PC-3 (cell line): ENCODE measurements at regions not wholly inside any gene's neighbourhood (a gene's known extent, or its start where the extent isn't known, plus 50 kb on each side); places are given as distances from the start of the nearest gene placed in this dataset.

ENCODE experiments used
- ATAC-seq: fragments of 200-7000 bp; cut with Tn5 transposase; 2 replicates; pipeline ENCODE4 v1.9.1; 2020; ENCODE audit warnings: mild to moderate bottlenecking, moderate library complexity
- BruUV-seq: library from RNA; stranded (reverse); fragments of 400-500 nt; replicated peaks from 2 replicates; lab custom pipeline; 2021; lab: Mats Ljungman, UMichigan
- CTCF ChIA-PET: fragments of 300-600 bp; sonication (Branson Sonifier 250); formaldehyde crosslinking; loops from one replicate; lab custom pipeline; 2022; ENCODE audit warnings: antibody characterized with exemption; lab: Charles Lee
- POLR2A ChIA-PET: fragments of 300-600 bp; sonication (Branson Sonifier 250); formaldehyde crosslinking; loops from one replicate; lab custom pipeline; 2022; ENCODE audit warnings: antibody characterized with exemption; ENCODE audit not compliant: unreplicated experiment; lab: Charles Lee
- DNase-seq: peaks from one replicate; pipeline ENCODE4 v3.0.0-alpha.2; 2015
- H2AFZ ChIP-seq: fragments of 300-600 bp; sonication (generic); 2 replicates; pipeline ENCODE4 v1.6.0; 2016; ENCODE audit warnings: antibody characterized with exemption, low read length
- H3F3A ChIP-seq: fragments of 300-600 bp; sonication (generic); one replicate; pipeline ENCODE4 v1.6.0; 2017; ENCODE audit warnings: antibody characterized with exemption, low read length, control low read depth, mild to moderate bottlenecking; ENCODE audit not compliant: unreplicated experiment
- H3K27ac ChIP-seq: fragments of 300-600 bp; sonication (generic); 2 replicates; pipeline ENCODE4 v1.5.1; 2016; ENCODE audit warnings: mild to moderate bottlenecking, low read length
- H3K27me3 ChIP-seq: fragments of 300-600 bp; sonication (generic); 2 replicates; pipeline ENCODE4 v1.6.1; 2016; ENCODE audit warnings: low read length, mixed read lengths
- H3K36me3 ChIP-seq: fragments of 300-600 bp; sonication (generic); 2 replicates; pipeline ENCODE4 v1.6.1; 2016; ENCODE audit warnings: low read depth, mixed run types, low read length, mixed read lengths
- H3K4me1 ChIP-seq: fragments of 300-600 bp; sonication (generic); 2 replicates; pipeline ENCODE4 v1.5.1; 2016; ENCODE audit warnings: low read length; ENCODE audit not compliant: insufficient read depth
- H3K4me2 ChIP-seq: fragments of 300-600 bp; sonication (generic); 2 replicates; pipeline ENCODE4 v1.6.0; 2016; ENCODE audit warnings: low read length
- H3K4me3 ChIP-seq: fragments of 300-600 bp; sonication (generic); 2 replicates; pipeline ENCODE4 v1.5.1; 2016; ENCODE audit warnings: mild to moderate bottlenecking, low read length, mixed read lengths
- H3K79me2 ChIP-seq: fragments of 300-600 bp; sonication (generic); 2 replicates; pipeline ENCODE4 v1.6.1; 2017; ENCODE audit warnings: low read length, mixed read lengths
- H3K9ac ChIP-seq: fragments of 300-600 bp; sonication (generic); 2 replicates; pipeline ENCODE4 v1.6.0; 2016; ENCODE audit warnings: mild to moderate bottlenecking, low read length
- H3K9me2 ChIP-seq: fragments of 300-600 bp; sonication (generic); replicated peaks from 2 replicates; pipeline ENCODE4 v1.6.1; 2016; ENCODE audit warnings: mixed run types, low read length, mixed read lengths
- H3K9me3 ChIP-seq: fragments of 300-600 bp; sonication (generic); 2 replicates; pipeline ENCODE4 v1.6.1; 2016; ENCODE audit warnings: low read length, mixed read lengths
- H4K20me1 ChIP-seq: fragments of 300-600 bp; sonication (generic); 2 replicates; pipeline ENCODE4 v1.6.1; 2016; ENCODE audit warnings: low read length, mixed read lengths
- CTCF ChIP-seq: fragments of 300-600 bp; sonication (generic); conservative IDR thresholded peaks from 2 replicates; pipeline ENCODE4 v1.5.1; 2017; ENCODE audit warnings: antibody characterized with exemption, low read depth, mild to moderate bottlenecking, low read length
- EZH2 ChIP-seq: fragments of 300-600 bp; sonication (generic); IDR thresholded peaks from one replicate; pipeline ENCODE4 v1.6.1; 2017; ENCODE audit warnings: antibody characterized with exemption, mild to moderate bottlenecking, low read length; ENCODE audit not compliant: unreplicated experiment
- EZH2phosphoT487 ChIP-seq: fragments of 300-600 bp; sonication (generic); IDR thresholded peaks from 2 replicates; pipeline ENCODE4 v1.6.1; 2018; ENCODE audit warnings: mild to moderate bottlenecking, antibody characterized with exemption, low read length, borderline replicate concordance
- intact Hi-C: fragments of 100-400 bp; cut with micrococcal nuclease; formaldehyde crosslinking; loops from 2 replicates; pipeline ENCODE4 v1.9.0; 2023

DNA sequence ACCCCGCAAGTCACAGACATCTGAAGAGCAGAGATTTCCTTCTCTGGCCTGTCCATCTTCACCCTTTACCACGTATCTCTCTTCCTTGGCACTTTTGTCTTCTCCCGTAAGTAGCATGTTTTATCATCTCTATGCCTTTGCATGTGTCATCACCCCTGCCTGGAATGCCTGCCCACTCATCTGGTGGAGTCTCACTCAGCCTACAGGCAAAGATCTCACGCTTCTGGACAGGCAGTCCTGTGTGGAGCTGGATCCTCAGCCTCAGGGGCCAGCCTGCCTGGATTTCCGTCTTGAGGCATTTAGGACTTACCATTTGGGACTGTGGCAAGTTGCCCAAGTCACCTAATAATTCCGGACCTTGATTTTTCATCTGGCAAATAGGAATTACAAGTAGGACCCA lies 114.3 kb upstream of the CACNA2D3 start:
- no peaks in the 10 kb centered on the region for H4K20me1 ChIP-seq
- intact Hi-C loops, result no loop called here
- no peaks in the 10 kb centered on the region for H3K4me1 ChIP-seq
- POLR2A ChIA-PET, result no interaction called here
- no peak overlapping the region for H3K4me2 ChIP-seq
- no peak overlapping the region for H3K9ac ChIP-seq
- no peaks in the 10 kb centered on the region for H3F3A ChIP-seq
- H2AFZ ChIP-seq, result no peak overlapping the region
- no peaks in the 10 kb centered on the region for H3K9me2 ChIP-seq
- no peaks in the 10 kb centered on the region for H3K36me3 ChIP-seq
- no peaks in the 10 kb centered on the region for H3K79me2 ChIP-seq
- TF ChIP-seq EZH2phosphoT487 (no peak), CTCF (no peak), EZH2 (no peak)
- H3K27me3 ChIP-seq, result peaks cover 33% of the 10 kb centered on the region
- no peak overlapping the region for H3K4me3 ChIP-seq
- H3K27ac ChIP-seq, result no peak overlapping the region
- no peaks in the 10 kb centered on the region for H3K9me3 ChIP-seq
- no peak for ATAC-seq
- no peak for DNase-seq
- CTCF ChIA-PET, result no interaction called here
- no TSS peak for BruUV-seq

DNA sequence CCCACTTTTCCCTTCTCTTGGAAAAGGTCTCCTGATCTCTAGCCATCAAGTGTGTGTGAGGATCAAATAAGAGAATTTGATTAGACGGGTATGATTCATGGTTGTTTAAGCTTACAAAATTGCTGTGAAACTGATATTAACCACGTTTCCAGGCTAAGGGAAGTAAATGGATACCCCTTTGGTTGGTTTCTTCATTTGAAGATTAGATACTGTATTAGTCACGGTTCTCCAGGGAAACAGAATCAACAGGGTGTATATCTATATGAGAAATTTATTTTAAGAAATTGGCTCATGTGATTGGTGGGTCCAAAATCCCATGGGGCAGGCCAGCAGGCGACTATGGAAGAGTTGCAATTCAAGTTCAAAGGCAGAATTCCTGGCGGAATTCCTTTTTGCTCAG lies 112.7 kb upstream of the SELENOK start:
- H3K27me3 ChIP-seq, result peaks cover 41% of the 10 kb centered on the region
- POLR2A ChIA-PET, result no interaction called here
- CTCF ChIA-PET, result no interaction called here

GRCh38 chr3:54003136-54003535 lies 111.5 kb upstream of the SELENOK start:
- intact Hi-C loops, result no loop called here
- Histone ChIP-seq H3K4me2 (no peak overlapping the region), H3K4me1 (no peaks in the 10 kb centered on the region), H3K4me3 (no peak overlapping the region), H3K9me2 (no peaks in the 10 kb centered on the region), H3K9ac (no peak overlapping the region), H3F3A (no peaks in the 10 kb centered on the region), H4K20me1 (no peaks in the 10 kb centered on the region), H3K27me3 (peaks cover 41% of the 10 kb centered on the region), H3K27ac (no peak overlapping the region), H3K79me2 (no peaks in the 10 kb centered on the region), H2AFZ (no peak overlapping the region), H3K36me3 (no peaks in the 10 kb centered on the region), H3K9me3 (no peaks in the 10 kb centered on the region)
- no TSS peak for BruUV-seq
- TF ChIP-seq EZH2phosphoT487 (no peak), CTCF (no peak), EZH2 (no peak)
- DNase-seq (no peak), ATAC-seq (no peak)
- ChIA-PET CTCF (no interaction called here), POLR2A (no interaction called here)

More for the DNA sequence above, 112.7 kb upstream of the SELENOK start:
- no peak overlapping the region for H3K4me3 ChIP-seq
- DNase-seq (no peak), ATAC-seq (no peak)
- no peak overlapping the region for H3K27ac ChIP-seq
- H3K4me2 ChIP-seq, result no peak overlapping the region
- H2AFZ ChIP-seq, result no peak overlapping the region
- H3K9me2 ChIP-seq, result no peaks in the 10 kb centered on the region
- TF ChIP-seq CTCF (no peak), EZH2phosphoT487 (no peak), EZH2 (no peak)
- no peaks in the 10 kb centered on the region for H3K79me2 ChIP-seq
- no peaks in the 10 kb centered on the region for H3K36me3 ChIP-seq
- no peak overlapping the region for H3K9ac ChIP-seq
- H3K9me3 ChIP-seq, result no peaks in the 10 kb centered on the region
- intact Hi-C loops, result no loop called here
- no peaks in the 10 kb centered on the region for H3F3A ChIP-seq
- H4K20me1 ChIP-seq, result no peaks in the 10 kb centered on the region
- H3K4me1 ChIP-seq, result no peaks in the 10 kb centered on the region
- BruUV-seq, result no TSS peak
